ENCODE measurements at regions not wholly inside any gene's neighbourhood (a gene's known extent, or its start where the extent isn't known, plus 50 kb on each side); places are given as distances from the start of the nearest gene placed in this dataset.
"Not testable (repeated sequence)": the region's sequence is repeated elsewhere in the genome, so short reads cannot be mapped to it uniquely, and the experiment has no call there.

GRCh38 chr2:117553448-117553847 is 261.0 kb upstream of the DDX18 start:
- DNase-seq, result no peak

GRCh38 chr2:117555965-117556364 is 258.5 kb upstream of the DDX18 start:
- DNase-seq, result no peak

GRCh38 chr2:117557626-117558025 is 256.9 kb upstream of the DDX18 start:
- no peak for DNase-seq

- no peak for DNase-seq
Observed at GRCh38 chr2:117562654-117563053, 251.8 kb upstream of the DDX18 start.

- DNase-seq, result no peak
Observed at GRCh38 chr2:117571590-117572349, 242.7 kb upstream of the DDX18 start.

GRCh38 chr2:117587310-117587709 is 227.2 kb upstream of the DDX18 start:
- no peak for DNase-seq

- DNase-seq, result no peak
Observed at GRCh38 chr2:117603060-117603459, 211.4 kb upstream of the DDX18 start.

GRCh38 chr2:117603567-117603966 is 210.9 kb upstream of the DDX18 start:
- no peak for DNase-seq

- no peak for DNase-seq
Observed at GRCh38 chr2:117607202-117607601, 207.3 kb upstream of the DDX18 start.

GRCh38 chr2:117613101-117613500 is 201.4 kb upstream of the DDX18 start:
- DNase-seq, result no peak

- DNase-seq, result no peak
Observed at GRCh38 chr2:117614296-117614695, 200.2 kb upstream of the DDX18 start.

- no peak for DNase-seq
Observed at GRCh38 chr2:117614823-117615534, 199.5 kb upstream of the DDX18 start.

- DNase-seq, result no peak
Observed at GRCh38 chr2:117618607-117619006, 195.9 kb upstream of the DDX18 start.

- no peak for DNase-seq
Observed at GRCh38 chr2:117621326-117621725, 193.2 kb upstream of the DDX18 start.

GRCh38 chr2:117623175-117623574 is 191.3 kb upstream of the DDX18 start:
- not testable (repeated sequence) for DNase-seq

- DNase-seq, result no peak
Observed at GRCh38 chr2:117631152-117631945, 183.1 kb upstream of the DDX18 start.

GRCh38 chr2:117635481-117635880 is 179.0 kb upstream of the DDX18 start:
- no peak for DNase-seq

GRCh38 chr2:117639401-117639800 is 175.1 kb upstream of the DDX18 start:
- DNase-seq, result no peak

GRCh38 chr2:117644403-117644802 is 170.1 kb upstream of the DDX18 start:
- DNase-seq, result no peak

- no peak for DNase-seq
Observed at GRCh38 chr2:117645458-117645857, 169.0 kb upstream of the DDX18 start.

- no peak for DNase-seq
Observed at GRCh38 chr2:117646099-117646498, 168.4 kb upstream of the DDX18 start.

GRCh38 chr2:117646872-117647271 is 167.6 kb upstream of the DDX18 start:
- DNase-seq, result no peak

- no peak for DNase-seq
Observed at GRCh38 chr2:117656546-117656945, 157.9 kb upstream of the DDX18 start.

GRCh38 chr2:117661619-117662018 is 152.9 kb upstream of the DDX18 start:
- DNase-seq, result no peak

Measured in right hindlimb (tissue), 1 donor.